Neuron (in vitro differentiated cells): ENCODE measurements at regions not wholly inside any gene's neighbourhood (a gene's known extent, or its start where the extent isn't known, plus 50 kb on each side); places are given as distances from the start of the nearest gene placed in this dataset.

ENCODE experiments used
- H2AFZ ChIP-seq: one replicate; pipeline ENCODE4 v1.6.1; 2013; ENCODE audit warnings: low read depth, mild to moderate bottlenecking, inconsistent platforms, low read length, moderate library complexity
- H3K27me3 ChIP-seq: one replicate; pipeline ENCODE4 v1.6.1; 2013; ENCODE audit warnings: low read length; ENCODE audit not compliant: insufficient read depth
- H3K36me3 ChIP-seq: one replicate; pipeline ENCODE4 v1.6.1; 2013; ENCODE audit warnings: low read length; ENCODE audit not compliant: insufficient read depth
- H3K4me1 ChIP-seq: one replicate; pipeline ENCODE4 v1.6.1; 2013; ENCODE audit warnings: low read length; ENCODE audit not compliant: insufficient read depth
- H3K4me3 ChIP-seq: 2 replicates; pipeline ENCODE4 v1.5.1; 2013; ENCODE audit warnings: mild to moderate bottlenecking, low read length, moderate library complexity
- H3K9me3 ChIP-seq: one replicate; pipeline ENCODE4 v1.6.1; 2013; ENCODE audit warnings: low read length

DNA sequence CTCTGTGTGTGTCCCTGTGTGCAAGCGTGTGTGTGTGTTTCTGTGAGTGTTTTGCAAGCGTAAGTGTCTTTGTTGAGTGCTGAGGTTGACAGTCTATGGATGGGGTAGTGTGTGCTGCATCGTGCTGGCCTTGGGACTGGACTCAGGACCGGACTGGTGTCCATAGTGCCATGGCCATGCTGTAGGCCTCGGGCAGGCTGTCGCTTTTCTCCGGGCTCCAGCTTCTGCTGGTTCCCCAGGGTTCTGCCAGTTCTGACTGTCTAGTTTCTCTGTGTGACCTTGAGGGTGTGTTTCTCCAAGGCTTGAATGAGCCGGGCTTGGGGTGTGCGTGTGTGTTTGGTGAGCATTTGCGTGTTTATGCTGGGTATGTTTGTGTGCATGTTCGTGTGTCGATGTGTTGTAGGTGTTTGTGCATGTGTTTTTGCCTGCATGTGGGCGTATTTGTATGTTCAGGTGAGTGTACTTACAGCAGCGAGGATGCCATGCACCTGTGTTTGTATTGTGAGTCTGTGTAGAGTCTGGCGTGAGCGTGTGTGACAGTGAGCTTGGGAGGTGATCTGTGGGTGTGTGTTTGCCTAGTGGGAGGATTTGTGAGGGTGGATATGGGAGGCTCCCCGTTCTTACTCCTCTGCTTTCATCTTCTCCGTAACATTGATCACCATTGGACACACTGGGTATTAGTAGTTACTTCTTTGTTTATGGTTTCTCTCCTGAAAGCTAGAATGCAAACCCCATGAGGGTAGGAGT lies 51.7 kb upstream of the POU3F1 start:
- H3K4me1 ChIP-seq, result peaks cover 12% of the 10 kb centered on the region
- H3K4me3 ChIP-seq, result no peak overlapping the region
- no peaks in the 10 kb centered on the region for H3K27me3 ChIP-seq

DNA sequence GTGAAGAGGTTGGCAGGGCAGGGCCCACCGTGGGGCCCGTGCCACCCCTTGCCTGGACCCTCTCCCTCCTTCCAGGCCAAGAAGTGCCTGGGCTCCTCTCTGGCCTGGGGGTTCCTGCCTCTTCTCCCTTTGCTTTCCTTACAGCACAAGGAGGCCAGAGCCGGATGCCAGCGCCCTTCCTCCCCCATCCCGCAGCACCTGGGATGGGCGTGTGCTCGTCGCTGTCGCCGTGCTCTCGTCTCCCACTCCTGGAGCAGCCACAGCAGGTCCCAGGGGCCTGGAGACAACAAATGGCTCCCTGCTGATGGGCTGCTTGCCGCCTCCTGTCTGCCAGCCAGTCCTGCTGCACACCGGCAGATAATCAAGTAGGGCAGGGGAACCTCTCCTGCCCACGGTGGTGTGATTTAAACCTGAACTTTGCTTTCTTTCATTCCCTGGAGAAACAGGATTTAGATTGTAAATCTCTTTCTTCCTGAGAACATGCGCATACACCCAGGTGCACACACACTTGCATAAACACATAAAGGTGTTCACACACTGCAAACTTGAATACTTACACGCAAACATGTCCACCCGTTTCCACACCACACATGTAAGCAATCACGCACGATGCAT lies 50.8 kb upstream of the POU3F1 start:
- Histone ChIP-seq H2AFZ (no peak overlapping the region), H3K27me3 (no peaks in the 10 kb centered on the region), H3K4me3 (no peak overlapping the region), H3K4me1 (peaks cover 16% of the 10 kb centered on the region), H3K9me3 (no peaks in the 10 kb centered on the region), H3K36me3 (no peaks in the 10 kb centered on the region)

More for the DNA sequence above, 51.7 kb upstream of the POU3F1 start:
- Histone ChIP-seq H3K9me3 (no peaks in the 10 kb centered on the region), H3K36me3 (no peaks in the 10 kb centered on the region), H2AFZ (no peak overlapping the region)
